ENCODE measurements at regions not wholly inside any gene's neighbourhood (a gene's known extent, or its start where the extent isn't known, plus 50 kb on each side); places are given as distances from the start of the nearest gene placed in this dataset.
"Not testable (repeated sequence)": the region's sequence is repeated elsewhere in the genome, so short reads cannot be mapped to it uniquely, and the experiment has no call there.

DNA sequence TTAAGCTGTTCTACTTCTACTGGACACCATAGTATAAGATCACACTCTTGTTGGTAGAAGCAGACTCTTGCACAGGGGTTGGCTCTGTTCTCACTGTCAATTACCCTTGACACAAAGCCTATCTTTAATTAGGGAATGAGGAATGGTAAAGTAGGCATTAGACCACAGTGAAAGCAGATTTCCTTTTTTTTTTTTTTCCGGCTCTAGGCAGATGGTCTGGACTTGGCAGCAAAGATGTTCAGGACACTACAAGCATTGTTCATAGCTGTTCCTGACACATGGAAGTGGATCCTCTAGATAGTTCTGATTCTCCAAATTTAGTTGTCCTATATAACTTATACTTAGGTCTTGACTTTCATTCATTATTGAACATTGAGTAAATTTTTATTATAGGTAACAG lies 672.2 kb upstream of the CELF4 start:
- no peak for DNase-seq (ENCODE audit: low read depth in 2 of 2)

DNA sequence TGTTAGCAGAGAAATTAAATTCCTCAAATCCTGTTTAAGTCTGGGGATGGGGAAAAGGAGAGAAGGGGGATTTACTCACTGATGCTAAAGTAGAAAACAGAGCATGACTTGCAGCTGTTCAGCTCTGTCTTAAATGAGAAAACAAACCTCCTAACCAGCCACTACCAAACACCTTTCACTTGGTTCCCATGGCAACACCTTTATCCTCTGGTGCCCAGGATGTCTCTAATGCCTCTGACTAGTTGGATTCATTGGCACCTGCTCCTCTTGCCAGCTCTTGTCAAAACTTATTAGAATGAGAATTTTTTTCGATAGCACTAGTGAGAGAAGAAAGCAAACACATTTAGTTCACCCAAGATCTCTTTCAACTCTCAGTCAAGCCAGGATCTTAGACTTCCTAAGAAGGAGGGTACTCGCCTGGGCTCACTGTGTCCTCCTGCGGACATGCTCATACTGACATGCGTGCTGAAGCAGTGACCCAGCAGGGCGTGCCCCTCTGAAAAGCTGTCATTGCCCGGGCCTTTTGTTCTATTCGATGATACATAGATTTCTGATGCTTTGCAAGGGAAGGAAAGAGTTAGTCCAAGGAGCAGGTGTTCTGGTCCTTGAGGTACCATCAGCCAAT lies 656.0 kb upstream of the CELF4 start:
- DNase-seq (ENCODE audit: low read depth in 2 of 2), result no peak

DNA sequence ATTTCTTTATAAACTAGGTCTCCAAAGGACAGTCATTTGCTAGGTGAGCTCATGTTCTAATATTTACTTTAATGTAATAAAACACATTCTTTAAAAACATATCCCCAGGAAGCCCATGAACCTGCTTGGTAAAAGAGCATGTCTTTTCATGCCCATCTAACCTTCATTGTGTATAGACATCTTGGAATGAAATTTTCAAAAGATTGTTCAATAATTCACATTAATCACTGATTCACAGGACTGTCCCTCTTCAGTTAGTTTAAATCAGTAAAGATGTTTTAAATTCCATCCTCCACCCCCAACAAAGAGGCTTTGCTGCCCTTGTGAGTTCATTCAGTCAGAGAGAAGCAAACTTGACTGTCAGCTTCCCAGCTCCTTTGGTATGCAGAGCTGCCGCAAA lies 633.4 kb upstream of the CELF4 start:
- no peak for DNase-seq (ENCODE audit: low read depth in 2 of 2)

DNA sequence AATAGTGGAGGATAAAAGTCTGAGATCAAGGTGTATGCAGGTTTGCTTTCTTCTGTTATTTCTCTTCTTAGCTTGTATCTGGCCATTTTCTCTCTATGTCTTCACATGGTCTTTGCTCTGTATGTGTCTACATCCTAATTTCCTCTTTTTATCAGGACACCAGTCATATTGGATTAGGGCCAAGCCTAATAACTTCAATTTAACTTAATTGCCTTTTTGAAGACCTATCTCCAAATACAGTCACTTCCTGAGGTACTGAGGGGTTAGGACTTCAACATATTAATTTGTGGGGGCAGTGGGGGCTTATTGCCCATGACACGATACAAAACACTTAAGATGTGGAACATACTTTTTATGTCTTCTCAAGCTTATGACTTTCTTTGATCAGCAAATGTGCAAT lies 632.9 kb upstream of the CELF4 start:
- no peak for DNase-seq (ENCODE audit: low read depth in 2 of 2)

DNA sequence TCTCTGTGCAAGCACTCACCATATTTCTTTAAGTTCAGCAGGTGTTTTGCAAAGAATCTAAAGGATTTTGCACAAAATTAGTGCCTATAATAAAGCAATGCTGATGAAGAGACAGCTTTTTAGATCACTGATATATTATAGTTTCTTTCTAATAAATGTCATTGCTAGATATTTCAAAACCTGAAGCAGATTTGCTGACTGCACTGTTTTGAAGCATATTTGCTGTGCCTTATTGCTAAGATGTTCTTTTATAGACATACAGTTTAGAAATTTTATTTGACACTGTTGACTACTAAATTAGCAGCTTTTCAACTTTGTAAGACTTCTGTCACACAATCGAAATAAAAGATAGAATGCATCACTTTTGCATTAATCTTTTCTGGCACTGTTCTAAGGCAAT lies 620.9 kb upstream of the CELF4 start:
- no peak for DNase-seq (ENCODE audit: low read depth in 2 of 2)

DNA sequence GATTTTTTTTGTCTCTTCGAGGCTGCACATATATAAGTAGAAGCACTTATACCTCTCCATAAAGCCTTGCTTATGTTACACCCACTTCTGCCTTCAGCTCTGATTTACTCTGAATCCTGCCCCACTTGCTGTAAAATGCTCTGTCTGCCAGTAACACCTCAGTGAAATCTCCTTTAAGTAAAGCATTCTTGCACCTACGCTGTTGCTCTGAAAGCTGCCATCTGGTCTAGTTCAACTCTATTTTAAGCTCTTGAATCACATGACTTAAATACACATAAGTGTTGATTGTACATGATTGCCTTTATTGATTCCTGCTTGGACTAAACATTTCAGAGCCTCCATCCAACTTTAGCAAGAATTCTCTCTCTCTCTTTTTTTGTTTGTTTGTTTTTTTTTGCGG lies 609.0 kb upstream of the CELF4 start:
- no peak for DNase-seq (ENCODE audit: low read depth in 2 of 2)

DNA sequence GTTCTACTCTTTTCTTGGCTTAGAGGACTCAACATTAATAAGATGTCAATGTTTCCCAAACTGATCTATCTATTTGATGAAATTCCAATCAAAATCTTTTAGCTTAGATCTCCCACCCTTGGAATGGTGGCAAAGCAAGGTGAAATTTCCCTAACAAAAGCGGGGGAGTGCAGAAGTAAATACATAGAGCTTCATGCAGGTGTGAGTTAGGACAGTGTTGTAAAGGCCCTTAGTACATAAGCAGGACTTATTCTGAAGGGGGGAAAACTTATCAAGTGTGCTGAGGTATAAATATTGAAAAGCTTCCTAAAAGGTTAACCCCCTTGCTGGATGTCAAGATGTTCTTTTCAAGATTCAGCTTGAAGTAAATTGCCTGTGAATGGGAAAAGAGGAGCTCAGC lies 608.6 kb upstream of the CELF4 start:
- no peak for DNase-seq (ENCODE audit: low read depth in 2 of 2)

DNA sequence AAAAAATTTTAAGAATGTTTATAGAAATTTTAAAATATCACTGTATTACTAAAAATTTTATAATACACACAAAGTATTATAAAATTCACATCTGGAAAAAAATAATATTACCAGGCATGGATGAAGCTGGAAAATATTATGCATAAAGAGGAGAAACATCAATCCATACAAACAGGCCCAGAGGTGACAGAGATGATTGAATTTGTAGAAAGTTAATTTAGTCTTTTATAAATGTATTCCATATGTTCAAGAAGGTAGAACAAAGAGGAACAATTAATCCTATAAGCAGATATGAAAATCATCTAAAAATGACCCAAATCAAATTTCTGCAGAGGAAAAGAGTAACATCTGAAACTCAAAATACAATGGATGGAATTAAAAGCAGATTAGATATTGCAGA lies 605.2 kb upstream of the CELF4 start:
- no peak for DNase-seq (ENCODE audit: low read depth in 2 of 2)

DNA sequence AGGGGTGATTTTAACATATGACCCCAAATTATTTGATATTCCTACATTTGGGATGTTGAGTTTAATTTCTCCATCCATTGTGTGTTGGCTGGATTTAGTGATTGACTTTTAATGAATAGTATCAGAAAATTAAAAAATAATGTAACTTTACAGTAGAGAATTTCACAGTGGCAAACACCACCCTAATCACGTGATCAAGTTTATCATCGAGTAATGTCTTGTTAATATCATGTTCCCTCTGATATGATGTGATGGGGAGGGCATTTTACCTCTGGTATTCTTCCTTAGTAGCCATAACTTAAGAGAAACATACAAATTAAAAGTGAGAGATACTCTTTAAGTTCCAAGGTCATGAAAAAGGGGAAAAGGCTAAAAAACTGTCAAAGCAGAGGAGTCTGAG lies 602.0 kb upstream of the CELF4 start:
- DNase-seq (ENCODE audit: low read depth in 2 of 2), result no peak

DNA sequence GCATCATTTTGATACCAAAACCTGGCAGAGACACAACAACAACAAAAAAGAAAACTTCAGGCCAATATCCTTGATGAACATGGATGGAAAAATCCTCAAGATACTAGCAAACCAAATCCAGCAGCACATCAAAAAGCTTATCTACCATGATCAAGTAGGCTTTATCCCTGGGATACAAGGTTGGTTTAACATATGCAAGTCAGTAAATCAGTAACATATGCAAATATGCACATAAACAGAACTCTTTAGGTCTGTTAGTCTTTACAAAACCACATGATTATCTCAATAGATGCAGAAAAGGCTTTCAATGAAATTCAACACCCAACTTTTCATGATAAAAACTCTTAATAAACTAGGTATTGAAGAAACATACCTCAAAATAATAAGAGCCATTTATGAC lies 587.5 kb upstream of the CELF4 start:
- not testable (repeated sequence) for DNase-seq (ENCODE audit: low read depth in 2 of 2)

DNA sequence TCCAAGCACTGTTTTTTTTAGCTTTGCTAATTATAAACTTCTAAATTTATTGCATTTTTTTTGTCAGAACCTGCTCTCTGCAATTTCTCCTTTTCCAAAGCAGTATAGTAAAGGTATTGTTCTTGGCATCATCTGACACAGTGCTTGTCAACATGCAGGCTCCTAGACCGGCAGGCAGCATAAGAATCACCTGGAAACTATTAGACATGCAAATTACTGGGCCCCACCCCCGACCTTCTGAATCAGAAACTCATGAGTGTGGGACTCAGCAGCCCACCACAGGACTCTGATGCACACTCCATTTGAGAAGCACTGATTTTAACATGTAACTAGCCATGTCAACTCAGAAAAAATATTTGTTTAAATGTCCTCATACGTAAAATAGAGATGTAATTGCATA lies 551.1 kb upstream of the CELF4 start:
- DNase-seq (ENCODE audit: low read depth in 2 of 2), result no peak

DNA sequence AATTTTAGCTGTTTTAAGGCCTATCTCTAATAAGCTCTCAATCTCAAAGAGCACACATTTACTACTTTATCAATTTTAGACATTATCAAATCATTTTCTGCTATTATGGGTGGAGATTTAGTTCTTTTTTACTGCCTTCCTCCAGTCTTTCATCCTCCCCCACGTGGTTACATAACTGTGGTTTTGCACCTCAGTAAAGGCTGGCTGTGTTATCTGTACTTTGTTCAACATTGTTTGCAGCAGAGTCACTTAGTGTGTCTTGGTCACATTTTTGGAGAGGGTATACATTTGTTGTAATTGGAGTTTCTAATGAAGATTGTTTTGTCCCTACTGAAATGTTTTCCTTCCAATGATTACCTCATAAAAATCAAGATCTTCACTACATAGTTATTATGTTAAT lies 549.6 kb upstream of the CELF4 start:
- no peak for DNase-seq (ENCODE audit: low read depth in 2 of 2)

DNA sequence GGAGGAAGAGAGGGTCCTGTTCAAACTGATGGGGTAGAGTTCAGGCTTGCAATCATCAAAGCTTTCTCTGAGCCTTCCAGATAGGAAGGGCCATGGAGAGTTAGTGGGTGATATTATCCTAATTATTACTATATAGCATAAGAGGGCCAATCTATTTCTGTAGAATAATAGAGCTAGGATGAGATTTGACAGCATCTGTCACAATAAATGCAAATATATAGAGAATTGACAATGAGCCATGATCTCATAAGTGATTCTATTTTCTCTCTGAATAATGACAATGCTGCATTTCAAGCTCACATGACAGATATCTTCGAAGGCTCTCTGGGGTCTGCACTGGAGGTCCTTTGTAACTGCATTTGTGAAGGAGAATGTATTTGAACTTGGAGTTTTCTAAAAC lies 521.9 kb upstream of the CELF4 start:
- no peak for DNase-seq (ENCODE audit: low read depth in 2 of 2)

DNA sequence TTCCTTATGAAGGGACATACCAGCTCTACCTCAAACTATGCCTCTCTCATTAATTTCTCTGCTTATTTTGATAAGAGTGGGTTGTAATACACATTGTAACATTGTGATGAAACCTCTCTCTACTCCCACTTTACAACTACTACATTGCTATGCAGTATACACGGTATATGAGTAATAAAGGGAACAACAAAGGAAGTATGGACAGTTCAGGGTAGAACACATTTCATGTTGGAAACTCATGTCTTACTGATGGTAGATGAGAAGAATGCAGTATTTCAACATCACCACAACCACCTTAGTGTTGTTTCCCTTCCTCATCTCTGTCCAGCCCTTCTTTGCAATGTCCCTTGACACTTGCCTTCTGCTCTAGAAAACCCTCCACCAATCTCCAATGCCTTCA lies 515.9 kb upstream of the CELF4 start:
- no peak for DNase-seq (ENCODE audit: low read depth in 2 of 2)

DNA sequence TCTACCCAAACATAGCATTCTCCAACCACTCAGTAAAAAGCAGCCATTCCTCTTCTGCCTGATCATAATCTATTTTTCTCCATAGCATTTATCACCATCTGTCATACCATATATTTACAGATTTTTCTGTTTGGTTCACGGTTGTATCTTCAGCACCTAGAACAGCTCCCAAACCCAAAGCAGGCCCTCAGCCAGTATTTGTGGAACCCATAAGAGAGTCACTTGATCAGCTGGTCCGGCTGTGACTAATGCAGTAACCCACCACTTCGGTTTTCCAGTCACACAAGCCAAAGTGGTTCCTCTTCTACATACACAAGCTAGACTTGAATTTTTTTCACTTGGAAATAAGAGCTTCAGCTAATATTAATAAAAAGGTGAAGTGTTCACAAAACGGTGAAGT lies 511.6 kb upstream of the CELF4 start:
- DNase-seq (ENCODE audit: low read depth in 2 of 2), result no peak

DNA sequence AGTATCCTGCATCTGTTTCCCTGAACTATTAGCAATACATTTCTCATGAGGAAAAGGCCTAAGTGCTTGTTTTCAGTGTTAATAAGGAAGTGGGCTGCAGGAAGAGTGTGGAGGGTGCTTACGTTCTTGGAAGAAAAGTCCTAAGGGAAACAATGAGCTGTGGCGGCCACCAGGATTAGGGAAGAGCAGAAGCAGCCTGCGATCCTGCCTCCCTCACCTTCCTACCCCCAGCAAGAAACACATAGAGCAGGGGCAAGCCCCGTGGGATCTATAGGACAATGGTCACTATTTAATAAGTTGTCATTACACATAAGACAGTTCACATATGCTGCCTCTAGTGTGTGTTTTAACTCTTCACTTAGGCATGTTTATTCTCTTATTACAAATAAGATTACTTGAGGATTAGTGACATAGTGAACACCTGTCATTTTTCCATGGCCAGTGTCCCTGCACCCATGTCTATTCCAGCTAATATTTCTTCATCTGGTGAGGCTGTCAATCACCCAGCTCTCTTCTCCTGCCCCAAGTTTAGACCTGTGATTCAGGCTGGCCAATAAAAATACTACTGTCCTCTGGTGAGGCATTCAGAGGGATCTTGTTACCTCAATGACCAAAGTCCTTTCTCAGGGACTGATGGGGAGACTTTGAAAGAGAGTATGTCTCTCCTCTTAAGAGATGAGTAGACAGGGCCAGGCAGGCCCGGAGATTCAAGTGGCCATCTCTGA lies 510.9 kb upstream of the CELF4 start:
- no peak for DNase-seq (ENCODE audit: low read depth in 2 of 2)

DNA sequence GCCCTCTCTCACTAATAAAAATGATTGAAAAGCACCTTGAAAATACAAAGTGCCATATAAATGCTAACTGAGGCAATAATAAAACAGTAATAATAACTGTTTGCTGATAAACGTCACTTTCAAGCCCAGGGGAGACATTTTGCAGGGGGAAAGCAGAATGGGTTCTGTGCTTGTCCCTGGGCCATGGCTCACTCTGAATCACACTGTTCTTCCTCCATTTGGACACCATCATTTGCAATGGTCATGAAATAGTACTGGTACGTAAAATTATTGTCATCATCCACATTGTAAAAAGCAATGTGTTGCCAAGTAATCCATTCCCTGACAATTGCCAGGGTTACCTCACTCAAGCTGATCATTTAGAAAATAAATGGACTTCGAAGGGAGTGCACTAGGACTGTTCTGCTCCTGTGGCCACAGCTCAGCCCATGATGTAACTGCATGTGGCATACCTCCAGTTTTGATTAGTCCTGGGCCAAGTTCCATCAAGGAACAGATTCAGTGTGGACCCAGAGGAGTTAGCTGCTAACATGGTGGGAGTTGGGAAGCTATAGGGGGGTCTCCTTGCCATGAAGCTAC lies 508.8 kb upstream of the CELF4 start:
- DNase-seq (ENCODE audit: low read depth in 2 of 2), result no peak

DNA sequence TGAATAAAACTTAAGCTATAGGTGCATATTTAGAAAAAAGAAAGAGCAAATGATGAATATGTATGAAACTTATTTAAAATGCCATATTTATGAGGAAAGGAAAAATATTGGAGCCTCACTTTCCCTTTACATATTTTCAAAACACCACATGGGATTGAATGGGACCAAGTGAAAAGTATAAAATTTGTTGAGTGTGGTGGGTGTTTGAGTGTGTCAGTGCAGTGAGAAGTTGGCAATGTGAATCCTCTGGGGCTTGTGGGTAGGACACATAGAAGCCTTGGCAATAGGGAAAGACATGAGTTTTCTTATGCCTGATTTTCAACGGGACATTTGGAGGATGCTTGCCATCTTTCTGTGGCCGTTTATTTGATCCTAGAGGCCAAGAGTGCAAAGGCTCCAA lies 502.2 kb upstream of the CELF4 start:
- no peak for DNase-seq (ENCODE audit: low read depth in 2 of 2)

DNA sequence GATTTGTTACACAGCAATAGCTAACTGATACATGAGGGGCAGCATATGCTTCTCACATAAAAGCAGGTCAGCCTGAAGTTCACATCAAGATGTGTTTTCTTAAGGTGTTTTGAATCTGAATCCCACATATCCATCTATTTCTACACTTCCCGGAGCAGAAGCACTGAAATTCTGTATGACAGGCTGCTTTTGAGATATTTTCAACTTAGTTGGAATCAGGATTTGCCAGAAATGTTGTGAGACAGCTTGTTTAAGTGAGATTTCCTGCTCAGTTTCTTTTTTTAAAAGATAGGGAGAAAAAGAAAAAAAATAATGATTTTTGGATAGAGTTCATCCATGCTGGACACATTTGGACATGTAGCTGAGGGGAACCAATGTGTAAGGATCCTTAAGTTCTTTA lies 501.5 kb upstream of the CELF4 start:
- DNase-seq (ENCODE audit: low read depth in 2 of 2), result no peak

DNA sequence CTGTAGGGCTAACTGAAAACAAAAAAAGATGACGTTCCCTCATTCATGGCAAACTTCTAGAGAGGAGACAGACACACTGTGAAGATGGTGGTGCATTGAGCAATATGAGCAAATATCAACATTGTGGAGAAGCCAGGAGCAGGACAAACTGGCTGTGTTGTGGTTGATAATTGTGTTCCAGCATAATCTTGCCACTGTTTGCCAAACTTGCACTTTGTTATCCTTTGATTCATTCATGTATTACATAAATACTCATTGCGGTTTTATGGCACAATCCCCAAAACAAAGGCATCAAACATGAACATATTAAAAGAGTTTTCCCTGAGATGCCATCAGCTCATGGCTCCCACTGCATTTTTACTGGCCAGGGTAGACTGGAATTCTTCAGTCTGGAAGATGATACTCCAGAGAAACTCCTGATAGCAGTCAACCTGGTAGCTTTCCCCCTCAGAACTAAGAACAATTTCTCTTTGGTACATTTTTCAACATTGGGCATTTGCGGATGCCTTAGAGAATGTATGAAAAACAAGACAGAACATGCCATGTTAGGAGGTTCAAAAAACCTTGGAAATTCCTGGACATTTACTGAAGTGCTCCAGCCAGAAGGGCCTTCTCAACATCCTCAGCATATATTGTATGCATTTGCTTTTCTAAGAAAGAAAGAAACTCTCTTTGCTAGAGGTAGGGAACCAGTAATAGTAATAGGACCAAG lies 487.4 kb upstream of the CELF4 start:
- DNase-seq (ENCODE audit: low read depth in 2 of 2), result no peak

DNA sequence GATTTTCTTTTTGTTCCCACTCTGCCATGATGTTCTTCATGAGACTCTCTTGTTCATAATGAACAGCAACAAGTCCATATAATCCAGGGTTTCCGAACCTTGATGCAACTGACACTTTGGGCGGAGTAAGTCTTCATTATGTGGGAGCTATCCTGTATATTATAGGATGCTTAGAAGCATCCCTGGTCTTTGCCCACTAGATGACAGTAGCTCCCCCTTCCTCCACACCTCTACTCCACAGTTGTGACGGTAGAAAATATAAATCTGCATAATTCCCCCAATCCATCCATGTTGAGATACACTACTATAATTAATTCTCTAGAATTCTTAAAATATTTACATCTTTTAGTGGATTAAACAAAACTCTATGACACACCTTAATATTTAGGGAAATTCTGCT lies 482.2 kb upstream of the CELF4 start:
- no peak for DNase-seq (ENCODE audit: low read depth in 2 of 2)

DNA sequence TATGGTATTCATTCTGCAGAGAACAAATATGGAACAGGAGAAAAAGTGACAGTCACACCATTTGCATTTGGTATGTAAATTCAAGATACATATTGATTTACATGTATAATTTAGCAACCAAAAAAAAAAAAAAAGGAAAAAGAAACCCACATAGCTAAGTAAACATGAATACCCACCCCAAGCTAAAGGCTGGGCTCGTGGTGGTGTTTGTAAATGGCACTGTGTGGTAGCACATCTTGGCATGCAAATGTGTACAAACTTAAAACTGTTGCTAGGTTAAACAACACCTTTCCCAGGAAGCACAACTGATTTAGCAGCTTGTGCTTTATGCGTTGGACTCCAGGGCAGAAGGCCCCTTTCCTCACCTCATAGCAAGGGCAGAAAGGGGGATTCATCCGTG lies 481.1 kb upstream of the CELF4 start:
- no peak for DNase-seq (ENCODE audit: low read depth in 2 of 2)

DNA sequence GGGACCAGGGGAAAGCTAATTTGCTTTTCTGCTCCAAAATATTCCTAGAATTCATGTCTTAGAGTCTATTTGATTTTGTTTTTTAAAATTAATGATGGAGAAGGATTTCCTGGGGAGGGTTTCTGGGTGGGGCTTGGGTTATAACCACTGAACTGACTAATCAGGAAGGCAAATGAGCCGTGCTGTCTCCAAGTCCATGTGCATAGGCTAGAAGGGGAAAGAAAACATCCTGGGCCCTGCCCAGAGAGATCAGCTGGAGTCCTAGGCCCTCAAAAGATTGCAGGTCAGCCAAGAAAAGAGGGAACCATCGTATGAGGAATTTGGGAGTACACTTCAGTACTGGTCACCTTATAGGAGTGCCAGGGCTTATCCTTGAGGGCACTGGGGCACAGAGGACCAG lies 480.2 kb upstream of the CELF4 start:
- DNase-seq (ENCODE audit: low read depth in 2 of 2), result no peak

All from stimulated activated CD4-positive, alpha-beta T cell treated with anti-CD3 and anti-CD28 coated beads, Interleukin-4, amount 100 ng/mL, for 48 hours (primary cell).